SK-N-SH treated with all-trans-retinoic acid at 6 μM for 48 hours (cell line): ENCODE measurements at regions not wholly inside any gene's neighbourhood (a gene's known extent, or its start where the extent isn't known, plus 50 kb on each side); places are given as distances from the start of the nearest gene placed in this dataset.

ENCODE experiments used
- ATAC-seq: fragments of 200-7000 bp; cut with Tn5 transposase; 3 replicates; pipeline ENCODE4 v1.9.1; 2020; ENCODE audit warnings: mild to moderate bottlenecking, moderate library complexity
- ARNTL ChIP-seq: fragments of 450-650 bp; formaldehyde crosslinking; IDR thresholded peaks from 2 replicates; pipeline ENCODE4 v1.5.0; 2020; ENCODE audit warnings: low read depth, mild to moderate bottlenecking, moderate library complexity, borderline replicate concordance
- BACH2 ChIP-seq: fragments of 250-450 bp; sonication (Bioruptor Pico); IDR thresholded peaks from 2 replicates; pipeline ENCODE4 v1.9.0; 2021; ENCODE audit warnings: mild to moderate bottlenecking, borderline replicate concordance
- CSDC2 ChIP-seq: fragments of 250-450 bp; sonication (Bioruptor Pico); IDR thresholded peaks from 2 replicates; pipeline ENCODE4 v1.5.0; 2020; ENCODE audit warnings: mild to moderate bottlenecking, moderate library complexity
- ESRRG ChIP-seq: fragments of 250-450 bp; sonication (Bioruptor Pico); IDR thresholded peaks from 2 replicates; pipeline ENCODE4 v1.6.1; 2021; ENCODE audit warnings: mild to moderate bottlenecking
- GLIS3 ChIP-seq: fragments of 250-450 bp; sonication (Bioruptor Pico); IDR thresholded peaks from 2 replicates; pipeline ENCODE4 v1.5.0; 2020; ENCODE audit warnings: mild to moderate bottlenecking, moderate library complexity
- ISL1 ChIP-seq: fragments of 250-450 bp; sonication (Bioruptor Pico); IDR thresholded peaks from 2 replicates; pipeline ENCODE4 v2.1.2; 2022; ENCODE audit warnings: mild to moderate bottlenecking, moderate library complexity
- OSR1 ChIP-seq: fragments of 250-450 bp; sonication (Bioruptor Pico); IDR thresholded peaks from 2 replicates; pipeline ENCODE4 v1.8.0; 2022; ENCODE audit warnings: moderate library complexity, mild to moderate bottlenecking, inconsistent platforms
- PATZ1 ChIP-seq: fragments of 250-450 bp; sonication (Bioruptor Pico); IDR thresholded peaks from 2 replicates; pipeline ENCODE4 v1.8.0; 2020; ENCODE audit warnings: mild to moderate bottlenecking, moderate library complexity, borderline replicate concordance
- PPARA ChIP-seq: fragments of 250-450 bp; sonication (Bioruptor Pico); IDR thresholded peaks from 2 replicates; pipeline ENCODE4 v1.5.0; 2020; ENCODE audit warnings: mild to moderate bottlenecking, borderline replicate concordance
- RARB ChIP-seq: fragments of 250-450 bp; sonication (Bioruptor Pico); IDR thresholded peaks from 2 replicates; pipeline ENCODE4 v1.8.0; 2021; ENCODE audit warnings: mild to moderate bottlenecking, moderate library complexity
- SNAI2 ChIP-seq: fragments of 250-450 bp; sonication (Bioruptor Pico); IDR thresholded peaks from 2 replicates; pipeline ENCODE4 v1.5.0; 2020; ENCODE audit warnings: mild to moderate bottlenecking, moderate library complexity
- TCF4 ChIP-seq: fragments of 250-450 bp; sonication (Bioruptor Pico); IDR thresholded peaks from 2 replicates; pipeline ENCODE4 v1.8.0; 2021; ENCODE audit warnings: mild to moderate bottlenecking, moderate library complexity, borderline replicate concordance
- TOX ChIP-seq: fragments of 250-450 bp; sonication (Bioruptor Pico); IDR thresholded peaks from 2 replicates; pipeline ENCODE4 v1.8.0; 2021; ENCODE audit warnings: mild to moderate bottlenecking, moderate library complexity, borderline replicate concordance
- TSHZ2 ChIP-seq: fragments of 250-450 bp; sonication (Bioruptor Pico); IDR thresholded peaks from 2 replicates; pipeline ENCODE4 v1.5.0; 2020; ENCODE audit warnings: mild to moderate bottlenecking, moderate library complexity
- ZC3H10 ChIP-seq: fragments of 250-450 bp; sonication (Bioruptor Pico); IDR thresholded peaks from 2 replicates; pipeline ENCODE4 v1.5.1; 2021; ENCODE audit warnings: mild to moderate bottlenecking, moderate library complexity
- ZFP3 ChIP-seq: fragments of 250-450 bp; sonication (Bioruptor Pico); IDR thresholded peaks from 2 replicates; pipeline ENCODE4 v1.5.0; 2020; ENCODE audit warnings: mild to moderate bottlenecking, moderate library complexity
- ZFP30 ChIP-seq: fragments of 450-650 bp; formaldehyde crosslinking; IDR thresholded peaks from 2 replicates; pipeline ENCODE4 v1.5.0; 2022; ENCODE audit warnings: mild to moderate bottlenecking, moderate library complexity
- ZNF565 ChIP-seq: fragments of 450-650 bp; formaldehyde crosslinking; conservative IDR thresholded peaks from 2 replicates; pipeline ENCODE4 v1.5.0; 2020; ENCODE audit warnings: low read depth, mild to moderate bottlenecking, moderate library complexity
- ZNF70 ChIP-seq: fragments of 450-650 bp; formaldehyde crosslinking; IDR thresholded peaks from 2 replicates; pipeline ENCODE4 v1.5.0; 2020; ENCODE audit warnings: mild to moderate bottlenecking, moderate library complexity
- ZNF8 ChIP-seq: fragments of 450-650 bp; formaldehyde crosslinking; IDR thresholded peaks from 2 replicates; pipeline ENCODE4 v1.5.0; 2020; ENCODE audit warnings: mild to moderate bottlenecking, moderate library complexity
- TF ChIP-seq, protein P1 (sequence below): fragments of 250-450 bp; sonication (Bioruptor Pico); IDR thresholded peaks from 2 replicates; pipeline ENCODE4 v1.8.0; 2021; ENCODE audit warnings: low read depth, mild to moderate bottlenecking, moderate library complexity, borderline replicate concordance
- TF ChIP-seq, protein P2 (sequence below): fragments of 250-450 bp; sonication (Bioruptor Pico); IDR thresholded peaks from 2 replicates; pipeline ENCODE4 v1.5.1; 2020; ENCODE audit warnings: low read depth, mild to moderate bottlenecking, moderate library complexity

DNA sequence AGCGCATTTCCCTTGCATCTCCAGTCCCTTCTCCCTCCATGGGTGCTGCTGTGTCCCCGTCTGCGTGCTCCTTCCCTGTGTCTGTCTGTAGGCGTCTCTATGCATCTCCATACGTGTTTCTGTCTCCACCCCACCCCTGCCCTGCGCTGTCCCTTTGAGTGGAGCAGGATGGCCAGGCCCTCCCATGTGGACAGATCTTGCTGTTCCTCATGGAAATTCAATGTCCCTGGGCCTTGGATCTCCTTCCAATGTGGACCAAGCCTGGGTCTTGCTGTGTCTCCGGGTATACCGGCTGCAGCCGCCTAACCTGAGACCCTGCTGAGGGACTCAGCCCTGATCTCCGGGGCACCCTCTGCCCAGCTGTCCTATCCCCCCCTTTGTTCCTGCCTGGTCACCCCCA is 172.7 kb downstream of the BMP7 start:
- ATAC-seq: no peak
- TF ChIP-seq RARB (CRISPR knock-in tag): no peak
- TF ChIP-seq ZNF70: no peak
- no peak for TF ChIP-seq ZNF565
- no peak for TF ChIP-seq BACH2 (CRISPR knock-in tag)
- TF ChIP-seq PATZ1: no peak
- TF ChIP-seq ZFP30 (CRISPR knock-in tag): no peak
- TF ChIP-seq SNAI2 (CRISPR knock-in tag): no peak
- no peak for TF ChIP-seq TOX

DNA sequence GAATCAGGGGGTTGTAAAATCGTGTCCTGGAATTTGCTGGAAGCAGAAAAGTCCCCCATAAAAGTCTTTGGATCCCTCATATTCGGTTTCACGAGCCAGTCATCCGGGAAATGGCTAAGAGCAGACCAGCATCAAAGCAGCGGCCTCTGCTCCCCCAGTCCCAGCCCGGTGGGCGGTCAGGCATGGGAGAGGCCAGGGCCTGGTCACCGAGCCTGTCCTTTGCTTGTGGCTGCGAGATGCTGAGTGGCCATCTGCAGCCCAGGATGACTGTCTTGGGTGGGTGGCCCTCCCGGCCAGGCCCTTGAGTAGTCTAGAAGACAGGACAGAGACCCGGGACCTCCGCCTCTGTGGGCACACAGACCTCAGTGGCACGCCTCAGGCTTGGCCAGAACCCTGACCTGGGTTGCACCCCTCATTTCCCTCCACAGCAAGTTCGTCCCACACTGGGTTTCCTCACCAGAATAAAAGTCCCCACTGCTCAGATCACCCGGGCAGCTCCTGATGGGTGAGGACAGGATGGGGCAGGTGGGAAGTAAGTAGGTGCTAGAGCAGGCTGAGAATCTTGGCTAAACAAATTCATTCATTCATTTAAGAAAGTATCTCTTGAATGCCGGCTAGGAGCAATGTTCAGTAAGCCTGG is 172.1 kb downstream of the BMP7 start:
- no peak for TF ChIP-seq ZC3H10 (CRISPR knock-in tag)
- TF ChIP-seq, protein P1, sequence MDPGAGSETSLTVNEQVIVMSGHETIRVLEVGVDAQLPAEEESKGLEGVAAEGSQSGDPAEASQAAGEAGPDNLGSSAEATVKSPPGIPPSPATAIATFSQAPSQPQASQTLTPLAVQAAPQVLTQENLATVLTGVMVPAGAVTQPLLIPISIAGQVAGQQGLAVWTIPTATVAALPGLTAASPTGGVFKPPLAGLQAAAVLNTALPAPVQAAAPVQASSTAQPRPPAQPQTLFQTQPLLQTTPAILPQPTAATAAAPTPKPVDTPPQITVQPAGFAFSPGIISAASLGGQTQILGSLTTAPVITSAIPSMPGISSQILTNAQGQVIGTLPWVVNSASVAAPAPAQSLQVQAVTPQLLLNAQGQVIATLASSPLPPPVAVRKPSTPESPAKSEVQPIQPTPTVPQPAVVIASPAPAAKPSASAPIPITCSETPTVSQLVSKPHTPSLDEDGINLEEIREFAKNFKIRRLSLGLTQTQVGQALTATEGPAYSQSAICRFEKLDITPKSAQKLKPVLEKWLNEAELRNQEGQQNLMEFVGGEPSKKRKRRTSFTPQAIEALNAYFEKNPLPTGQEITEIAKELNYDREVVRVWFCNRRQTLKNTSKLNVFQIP: no peak
- TF ChIP-seq ARNTL (CRISPR knock-in tag): no peak
- no peak for TF ChIP-seq BACH2 (CRISPR knock-in tag)
- no peak for TF ChIP-seq SNAI2 (CRISPR knock-in tag)
- TF ChIP-seq ZNF565: no peak
- ATAC-seq: no peak

- TF ChIP-seq RARB (CRISPR knock-in tag) (no peak), TSHZ2 (CRISPR knock-in tag) (no peak), ISL1 (CRISPR knock-in tag) (no peak), PPARA (CRISPR knock-in tag) (no peak), BACH2 (CRISPR knock-in tag) (no peak), GLIS3 (CRISPR knock-in tag) (no peak), ARNTL (CRISPR knock-in tag) (no peak), ESRRG (no peak), TCF4 (CRISPR knock-in tag) (no peak), TOX (no peak)
- no peak for ATAC-seq
Observed at GRCh38 chr20:57094991-57095390, 171.4 kb downstream of the BMP7 start.

DNA sequence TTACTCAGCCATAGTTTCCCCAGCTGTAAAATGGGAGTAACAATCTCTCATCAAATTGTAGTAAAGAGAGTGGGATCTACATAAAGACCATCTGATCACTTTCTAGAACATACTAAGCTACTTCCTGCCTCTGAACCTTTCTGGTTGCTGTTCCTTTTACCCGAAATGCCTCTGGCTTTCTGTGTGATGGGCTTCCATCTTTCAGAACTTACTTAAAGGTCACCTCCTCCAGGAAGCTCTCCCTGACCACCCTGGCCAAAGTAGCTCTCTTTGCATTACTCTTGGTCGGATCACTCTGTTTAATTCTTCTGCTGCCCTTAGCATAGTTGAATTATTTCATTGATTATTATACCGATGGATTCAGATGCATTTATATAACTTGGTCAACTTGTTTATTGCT is 171.0 kb downstream of the BMP7 start:
- no peak for TF ChIP-seq ARNTL (CRISPR knock-in tag)
- TF ChIP-seq BACH2 (CRISPR knock-in tag): no peak
- TF ChIP-seq, protein P2, sequence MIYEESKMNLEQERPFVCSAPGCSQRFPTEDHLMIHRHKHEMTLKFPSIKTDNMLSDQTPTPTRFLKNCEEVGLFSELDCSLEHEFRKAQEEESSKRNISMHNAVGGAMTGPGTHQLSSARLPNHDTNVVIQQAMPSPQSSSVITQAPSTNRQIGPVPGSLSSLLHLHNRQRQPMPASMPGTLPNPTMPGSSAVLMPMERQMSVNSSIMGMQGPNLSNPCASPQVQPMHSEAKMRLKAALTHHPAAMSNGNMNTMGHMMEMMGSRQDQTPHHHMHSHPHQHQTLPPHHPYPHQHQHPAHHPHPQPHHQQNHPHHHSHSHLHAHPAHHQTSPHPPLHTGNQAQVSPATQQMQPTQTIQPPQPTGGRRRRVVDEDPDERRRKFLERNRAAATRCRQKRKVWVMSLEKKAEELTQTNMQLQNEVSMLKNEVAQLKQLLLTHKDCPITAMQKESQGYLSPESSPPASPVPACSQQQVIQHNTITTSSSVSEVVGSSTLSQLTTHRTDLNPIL (CRISPR knock-in tag): no peak
- ATAC-seq: no peak

DNA sequence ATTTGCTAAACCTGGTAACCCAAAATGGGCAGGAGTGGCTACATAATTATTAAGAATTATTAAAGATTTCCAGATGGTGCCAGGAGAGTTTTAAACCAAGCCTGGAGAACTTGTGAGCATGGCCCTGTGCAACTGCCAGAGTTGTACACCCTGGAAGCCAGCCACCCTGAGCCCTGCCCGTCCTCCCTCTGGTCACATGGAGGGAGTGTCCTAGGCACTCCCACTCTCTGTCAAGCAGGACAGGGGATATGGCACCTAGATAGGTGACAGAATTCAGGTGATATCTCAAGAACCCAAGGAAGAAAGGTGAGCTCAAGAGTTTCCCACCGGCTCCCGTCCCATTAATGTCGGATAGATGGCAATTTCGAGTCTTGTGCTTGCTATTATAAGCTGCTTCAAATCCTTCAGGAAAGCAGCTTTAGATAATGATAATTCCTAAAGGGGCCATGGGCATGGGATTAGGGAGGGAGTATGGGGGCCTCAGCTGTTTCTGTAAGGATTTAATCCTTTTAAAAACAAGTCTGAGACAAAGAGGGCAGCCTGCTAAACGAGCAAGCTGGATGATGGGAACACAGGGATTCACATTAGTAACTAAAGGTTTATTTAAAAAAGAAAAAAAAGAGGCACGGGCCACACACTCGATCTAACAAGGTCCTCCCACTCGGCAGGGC is 169.1 kb downstream of the BMP7 start:
- no peak for ATAC-seq
- no peak for TF ChIP-seq ZC3H10 (CRISPR knock-in tag)
- TF ChIP-seq RARB (CRISPR knock-in tag): no peak
- TF ChIP-seq ESRRG: no peak
- TF ChIP-seq TCF4 (CRISPR knock-in tag): no peak
- no peak for TF ChIP-seq ISL1 (CRISPR knock-in tag)
- no peak for TF ChIP-seq ZNF8 (CRISPR knock-in tag)
- no peak for TF ChIP-seq ZNF565
- no peak for TF ChIP-seq ZFP30 (CRISPR knock-in tag)
- no peak for TF ChIP-seq OSR1 (CRISPR knock-in tag)
- no peak for TF ChIP-seq CSDC2
- no peak for TF ChIP-seq ZNF70
- TF ChIP-seq ZFP3 (CRISPR knock-in tag): no peak
- TF ChIP-seq ARNTL (CRISPR knock-in tag): no peak
- TF ChIP-seq, protein P2 (CRISPR knock-in tag): no peak
